GM12873 (cell line): ENCODE measurements at regions not wholly inside any gene's neighbourhood (a gene's known extent, or its start where the extent isn't known, plus 50 kb on each side); places are given as distances from the start of the nearest gene placed in this dataset.

Experiments used
- CTCF ChIP-seq: IDR thresholded peaks from 2 replicates; pipeline ENCODE4 v1.5.1; 2012; ENCODE audit warnings: low read depth, mild to moderate bottlenecking, moderate library complexity, low read length, control low read depth; ENCODE audit not compliant: insufficient read depth; ENCODE audit errors: missing control alignments

GRCh38 chr13:81498969-81499368 is 1158.0 kb upstream of the SPRY2 start:
- no peak for TF ChIP-seq CTCF

GRCh38 chr13:81493144-81493543 is 1152.2 kb upstream of the SPRY2 start:
- no peak for TF ChIP-seq CTCF

- no peak for TF ChIP-seq CTCF
Measured at GRCh38 chr13:81492449-81492848, 1151.5 kb upstream of the SPRY2 start.

GRCh38 chr13:81488021-81488420 is 1147.1 kb upstream of the SPRY2 start:
- no peak for TF ChIP-seq CTCF

GRCh38 chr13:81487151-81487550 is 1146.2 kb upstream of the SPRY2 start:
- TF ChIP-seq CTCF, result no peak

GRCh38 chr13:81480634-81481033 is 1139.7 kb upstream of the SPRY2 start:
- TF ChIP-seq CTCF, result no peak

GRCh38 chr13:81473366-81473899 is 1132.5 kb upstream of the SPRY2 start:
- no peak for TF ChIP-seq CTCF
